Upper lobe of right lung (tissue), 1 donor: ENCODE measurements at regions not wholly inside any gene's neighbourhood (a gene's known extent, or its start where the extent isn't known, plus 50 kb on each side); places are given as distances from the start of the nearest gene placed in this dataset.

Source experiments
- ATAC-seq: fragments of 200-7000 bp; cut with Tn5 transposase; one replicate; pipeline ENCODE4 v1.9.1; 2020; ENCODE audit warnings: mild to moderate bottlenecking, moderate library complexity
- DNase-seq: peaks from one replicate; pipeline ENCODE4 v3.0.0-alpha.2; 2020
- H3K27ac ChIP-seq: fragments of 200-600 bp; one replicate; pipeline ENCODE4 v1.8.0; 2022
- H3K27me3 ChIP-seq: fragments of 200-600 bp; one replicate; pipeline ENCODE4 v1.8.0; 2022; ENCODE audit warnings: mild to moderate bottlenecking
- H3K36me3 ChIP-seq: fragments of 200-600 bp; one replicate; pipeline ENCODE4 v1.8.0; 2022
- H3K4me1 ChIP-seq: fragments of 200-600 bp; one replicate; pipeline ENCODE4 v1.8.0; 2022
- H3K4me3 ChIP-seq: fragments of 200-600 bp; one replicate; pipeline ENCODE4 v1.8.0; 2022; ENCODE audit warnings: mild to moderate bottlenecking
- H3K9me3 ChIP-seq: fragments of 200-600 bp; one replicate; pipeline ENCODE4 v1.8.0; 2022
- CTCF ChIP-seq: fragments of 200-600 bp; IDR thresholded peaks from one replicate; pipeline ENCODE4 v1.8.0; 2022; ENCODE audit warnings: antibody characterized with exemption
- intact Hi-C: fragments of 100-400 bp; cut with DNase I; formaldehyde crosslinking; loops from one replicate; pipeline ENCODE4 v1.11.0; 2022
- donor health status: DM: no; HTN: yes; CAD: no; lungs with severe emphysema.

- H3K4me3 ChIP-seq = no peak overlapping the region
- H3K4me1 ChIP-seq = no peaks in the 10 kb centered on the region
- H3K9me3 ChIP-seq = no peaks in the 10 kb centered on the region
- intact Hi-C loops = no loop called here
- DNase-seq = no peak
- ATAC-seq = no peak
- no peak overlapping the region for H3K27ac ChIP-seq
- TF ChIP-seq CTCF = no peak
- no peaks in the 10 kb centered on the region for H3K27me3 ChIP-seq
- H3K36me3 ChIP-seq = no peaks in the 10 kb centered on the region
Measured at GRCh38 chr10:107585630-107586029, 421.1 kb upstream of the SORCS1 start.

- DNase-seq (no peak), ATAC-seq (no peak)
- intact Hi-C loops = no loop called here
- no peak overlapping the region for H3K4me3 ChIP-seq
- H3K9me3 ChIP-seq = no peaks in the 10 kb centered on the region
- TF ChIP-seq CTCF = no peak
- H3K27me3 ChIP-seq = no peaks in the 10 kb centered on the region
- no peak overlapping the region for H3K27ac ChIP-seq
- H3K36me3 ChIP-seq = no peaks in the 10 kb centered on the region
- no peaks in the 10 kb centered on the region for H3K4me1 ChIP-seq
Measured at GRCh38 chr10:107583974-107584373, 419.5 kb upstream of the SORCS1 start.

GRCh38 chr10:107579970-107580369 is 415.5 kb upstream of the SORCS1 start:
- no peak for DNase-seq
- no peak for TF ChIP-seq CTCF
- Histone ChIP-seq H3K9me3 (no peaks in the 10 kb centered on the region), H3K36me3 (no peaks in the 10 kb centered on the region), H3K4me1 (no peaks in the 10 kb centered on the region), H3K27ac (no peak overlapping the region), H3K27me3 (no peaks in the 10 kb centered on the region), H3K4me3 (no peak overlapping the region)
- intact Hi-C loops = no loop called here
- ATAC-seq = no peak

GRCh38 chr10:107577221-107577620 is 412.7 kb upstream of the SORCS1 start:
- intact Hi-C loops = no loop called here
- Histone ChIP-seq H3K27me3 (no peaks in the 10 kb centered on the region), H3K27ac (no peak overlapping the region), H3K4me3 (no peak overlapping the region), H3K4me1 (no peaks in the 10 kb centered on the region), H3K36me3 (no peaks in the 10 kb centered on the region), H3K9me3 (no peaks in the 10 kb centered on the region)
- ATAC-seq = no peak
- TF ChIP-seq CTCF = no peak
- no peak for DNase-seq

GRCh38 chr10:107576746-107577145 is 412.2 kb upstream of the SORCS1 start:
- no peaks in the 10 kb centered on the region for H3K36me3 ChIP-seq
- H3K4me3 ChIP-seq = no peak overlapping the region
- intact Hi-C loops = no loop called here
- H3K27me3 ChIP-seq = no peaks in the 10 kb centered on the region
- H3K27ac ChIP-seq = no peak overlapping the region
- ATAC-seq (no peak), DNase-seq (no peak)
- no peak for TF ChIP-seq CTCF
- no peaks in the 10 kb centered on the region for H3K9me3 ChIP-seq
- no peaks in the 10 kb centered on the region for H3K4me1 ChIP-seq

- ATAC-seq (no peak), DNase-seq (no peak)
- Histone ChIP-seq H3K36me3 (no peaks in the 10 kb centered on the region), H3K9me3 (no peaks in the 10 kb centered on the region), H3K4me3 (no peak overlapping the region), H3K27me3 (no peaks in the 10 kb centered on the region), H3K27ac (no peak overlapping the region), H3K4me1 (no peaks in the 10 kb centered on the region)
- no peak for TF ChIP-seq CTCF
- intact Hi-C loops = no loop called here
Measured at GRCh38 chr10:107565014-107565413, 400.5 kb upstream of the SORCS1 start.
